ENCODE measurements at regions not wholly inside any gene's neighbourhood (a gene's known extent, or its start where the extent isn't known, plus 50 kb on each side); places are given as distances from the start of the nearest gene placed in this dataset.
"Not testable (repeated sequence)": the region's sequence is repeated elsewhere in the genome, so short reads cannot be mapped to it uniquely, and the experiment has no call there.

DNA sequence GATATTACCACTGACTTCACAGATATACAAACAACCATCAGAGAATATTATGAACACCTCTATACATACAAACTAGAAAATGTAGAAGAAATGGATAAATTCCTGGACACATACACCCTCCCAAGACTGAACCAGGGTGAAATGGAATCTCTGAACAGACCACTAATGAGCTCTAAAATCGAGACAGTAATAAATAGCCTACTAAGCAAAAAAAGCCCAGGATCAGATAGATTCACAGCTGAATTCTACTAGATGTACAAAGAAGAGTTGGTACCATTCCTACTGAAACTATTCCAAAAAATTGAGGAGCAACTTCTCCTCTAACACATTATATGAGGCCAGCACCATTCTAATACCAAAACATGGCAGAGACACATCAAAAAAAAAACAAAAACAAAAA lies 837.7 kb downstream of the FSCB start:
- no TSS peak for BruUV-seq (replicated peaks)

DNA sequence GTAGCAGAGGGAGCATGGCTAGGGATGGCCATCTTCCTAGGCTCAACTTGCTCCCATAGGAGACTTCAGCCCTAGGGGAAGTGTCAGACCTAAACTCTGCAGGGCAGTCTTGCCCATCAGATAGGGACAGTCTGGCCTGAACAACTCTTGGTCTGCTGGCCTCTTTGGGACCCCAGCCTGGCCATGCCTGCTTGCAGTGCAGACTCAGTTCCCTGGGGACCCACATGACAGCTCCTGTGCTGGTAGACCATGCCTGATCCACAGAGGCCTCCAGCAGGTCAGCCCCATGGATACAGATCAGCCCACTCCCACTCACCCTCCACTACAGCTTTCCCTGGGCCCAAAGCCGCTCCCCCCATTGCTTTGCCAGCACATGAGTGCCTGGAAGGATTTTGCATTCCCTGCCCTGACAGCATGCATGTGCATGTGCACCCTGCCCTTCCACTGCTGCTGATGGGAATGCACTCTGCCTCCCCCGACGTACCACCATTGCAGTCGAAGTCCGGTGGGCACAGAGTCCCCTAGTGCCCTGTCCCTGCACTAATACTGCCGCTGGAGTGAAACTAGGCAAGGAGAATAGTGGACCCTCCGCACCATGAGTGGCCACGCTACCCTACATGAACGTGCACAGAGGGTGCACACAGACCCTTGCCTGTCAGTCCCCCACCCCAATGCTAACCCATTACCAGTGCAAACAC lies 841.4 kb downstream of the FSCB start:
- Histone ChIP-seq H3K4me1 (ENCODE audit: control insufficient read depth, insufficient read depth, low read length) (no peaks in the 10 kb centered on the region), H3K36me3 (ENCODE audit: control insufficient read depth, insufficient read depth, low read length) (no peaks in the 10 kb centered on the region), H3K27me3 (ENCODE audit: control insufficient read depth, insufficient read depth, low read length) (no peaks in the 10 kb centered on the region), H3K4me3 (ENCODE audit: low read depth in 2 of 2, low read length in 2 of 2) (no peak overlapping the region), H3K27ac (ENCODE audit: low read length) (no peak overlapping the region), H3K9me3 (ENCODE audit: control insufficient read depth, insufficient read depth, low read depth, low read length) (no peaks in the 10 kb centered on the region)
- POLR2A ChIA-PET: no interaction called here
- no TSS peak for BruUV-seq (replicated peaks)
- ATAC-seq: no peak
- no peak for DNase-seq (ENCODE audit: low read depth, low spot score)
- in situ Hi-C loops (cut with HindIII; ENCODE audit: low pct_unique_long_range_greater_than_20kb, low sequenced_read_pairs) (no loop called here), intact Hi-C loops (cut with micrococcal nuclease; ENCODE audit: unreplicated experiment) (no loop called here)
- CTCF ChIA-PET: no interaction called here
- TF ChIP-seq, protein P1, sequence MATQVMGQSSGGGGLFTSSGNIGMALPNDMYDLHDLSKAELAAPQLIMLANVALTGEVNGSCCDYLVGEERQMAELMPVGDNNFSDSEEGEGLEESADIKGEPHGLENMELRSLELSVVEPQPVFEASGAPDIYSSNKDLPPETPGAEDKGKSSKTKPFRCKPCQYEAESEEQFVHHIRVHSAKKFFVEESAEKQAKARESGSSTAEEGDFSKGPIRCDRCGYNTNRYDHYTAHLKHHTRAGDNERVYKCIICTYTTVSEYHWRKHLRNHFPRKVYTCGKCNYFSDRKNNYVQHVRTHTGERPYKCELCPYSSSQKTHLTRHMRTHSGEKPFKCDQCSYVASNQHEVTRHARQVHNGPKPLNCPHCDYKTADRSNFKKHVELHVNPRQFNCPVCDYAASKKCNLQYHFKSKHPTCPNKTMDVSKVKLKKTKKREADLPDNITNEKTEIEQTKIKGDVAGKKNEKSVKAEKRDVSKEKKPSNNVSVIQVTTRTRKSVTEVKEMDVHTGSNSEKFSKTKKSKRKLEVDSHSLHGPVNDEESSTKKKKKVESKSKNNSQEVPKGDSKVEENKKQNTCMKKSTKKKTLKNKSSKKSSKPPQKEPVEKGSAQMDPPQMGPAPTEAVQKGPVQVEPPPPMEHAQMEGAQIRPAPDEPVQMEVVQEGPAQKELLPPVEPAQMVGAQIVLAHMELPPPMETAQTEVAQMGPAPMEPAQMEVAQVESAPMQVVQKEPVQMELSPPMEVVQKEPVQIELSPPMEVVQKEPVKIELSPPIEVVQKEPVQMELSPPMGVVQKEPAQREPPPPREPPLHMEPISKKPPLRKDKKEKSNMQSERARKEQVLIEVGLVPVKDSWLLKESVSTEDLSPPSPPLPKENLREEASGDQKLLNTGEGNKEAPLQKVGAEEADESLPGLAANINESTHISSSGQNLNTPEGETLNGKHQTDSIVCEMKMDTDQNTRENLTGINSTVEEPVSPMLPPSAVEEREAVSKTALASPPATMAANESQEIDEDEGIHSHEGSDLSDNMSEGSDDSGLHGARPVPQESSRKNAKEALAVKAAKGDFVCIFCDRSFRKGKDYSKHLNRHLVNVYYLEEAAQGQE (IDR thresholded peaks at IDR 0.05; ENCODE audit: insufficient read depth in 1 of 2, low read depth in 2 of 2, low read length in 1 of 2): no peak
- no peak for TF ChIP-seq POLR2AphosphoS5 (IDR thresholded peaks at IDR 0.05; ENCODE audit: low read depth, low read length)
- TF ChIP-seq, protein P2, sequence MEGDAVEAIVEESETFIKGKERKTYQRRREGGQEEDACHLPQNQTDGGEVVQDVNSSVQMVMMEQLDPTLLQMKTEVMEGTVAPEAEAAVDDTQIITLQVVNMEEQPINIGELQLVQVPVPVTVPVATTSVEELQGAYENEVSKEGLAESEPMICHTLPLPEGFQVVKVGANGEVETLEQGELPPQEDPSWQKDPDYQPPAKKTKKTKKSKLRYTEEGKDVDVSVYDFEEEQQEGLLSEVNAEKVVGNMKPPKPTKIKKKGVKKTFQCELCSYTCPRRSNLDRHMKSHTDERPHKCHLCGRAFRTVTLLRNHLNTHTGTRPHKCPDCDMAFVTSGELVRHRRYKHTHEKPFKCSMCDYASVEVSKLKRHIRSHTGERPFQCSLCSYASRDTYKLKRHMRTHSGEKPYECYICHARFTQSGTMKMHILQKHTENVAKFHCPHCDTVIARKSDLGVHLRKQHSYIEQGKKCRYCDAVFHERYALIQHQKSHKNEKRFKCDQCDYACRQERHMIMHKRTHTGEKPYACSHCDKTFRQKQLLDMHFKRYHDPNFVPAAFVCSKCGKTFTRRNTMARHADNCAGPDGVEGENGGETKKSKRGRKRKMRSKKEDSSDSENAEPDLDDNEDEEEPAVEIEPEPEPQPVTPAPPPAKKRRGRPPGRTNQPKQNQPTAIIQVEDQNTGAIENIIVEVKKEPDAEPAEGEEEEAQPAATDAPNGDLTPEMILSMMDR (IDR thresholded peaks at IDR 0.05): no peak

More for the DNA sequence above, 837.7 kb downstream of the FSCB start:
- Histone ChIP-seq H3K27ac (ENCODE audit: low read length) (no peak overlapping the region), H3K9me3 (ENCODE audit: control insufficient read depth, insufficient read depth, low read depth, low read length) (no peaks in the 10 kb centered on the region), H3K4me3 (ENCODE audit: low read depth in 2 of 2, low read length in 2 of 2) (no peak overlapping the region), H3K36me3 (ENCODE audit: control insufficient read depth, insufficient read depth, low read length) (no peaks in the 10 kb centered on the region), H3K4me1 (ENCODE audit: control insufficient read depth, insufficient read depth, low read length) (no peaks in the 10 kb centered on the region), H3K27me3 (ENCODE audit: control insufficient read depth, insufficient read depth, low read length) (no peaks in the 10 kb centered on the region)
- TF ChIP-seq TCF7L2 (IDR thresholded peaks at IDR 0.05; ENCODE audit: low read depth, low read length): no peak
- TF ChIP-seq, protein P1 (IDR thresholded peaks at IDR 0.05; ENCODE audit: insufficient read depth in 1 of 2, low read depth in 2 of 2, low read length in 1 of 2): no peak
- no peak for TF ChIP-seq SIN3A (IDR thresholded peaks at IDR 0.05; ENCODE audit: borderline replicate concordance, insufficient read depth, low read depth, low read length)
- no peak for TF ChIP-seq POLR2AphosphoS5 (IDR thresholded peaks at IDR 0.05; ENCODE audit: low read depth, low read length)
- TF ChIP-seq, protein P2 (IDR thresholded peaks at IDR 0.05): no peak
- no peak for ATAC-seq
- ChIA-PET POLR2A (no interaction called here), CTCF (no interaction called here)
- DNase-seq (ENCODE audit: low read depth, low spot score): no peak
- in situ Hi-C loops (cut with HindIII; ENCODE audit: low pct_unique_long_range_greater_than_20kb, low sequenced_read_pairs): no loop called here
- intact Hi-C loops (cut with micrococcal nuclease; ENCODE audit: unreplicated experiment): no loop called here

DNA sequence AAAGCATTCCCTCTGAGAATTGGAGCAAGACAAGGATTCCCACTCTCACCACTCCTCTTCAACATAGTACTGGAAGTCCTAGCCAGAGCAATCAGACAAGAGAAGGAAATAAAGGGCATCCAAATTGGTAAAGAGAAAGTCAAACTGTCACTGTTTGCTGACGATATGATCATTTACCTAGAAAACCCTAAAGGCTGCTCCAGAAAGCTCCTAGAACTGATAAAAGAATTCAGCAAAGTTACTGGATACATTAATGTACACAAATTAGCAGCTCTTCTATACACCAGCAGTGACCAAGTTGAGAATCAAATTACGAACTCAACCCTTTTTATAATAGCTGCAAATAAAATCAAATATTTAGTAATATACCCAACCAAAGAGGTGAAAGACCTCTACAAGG lies 851.9 kb downstream of the FSCB start:
- ATAC-seq; POLR2A ChIA-PET; H3K27me3 ChIP-seq (ENCODE audit: control insufficient read depth, insufficient read depth, low read length); H3K4me3 ChIP-seq (ENCODE audit: low read depth in 2 of 2, low read length in 2 of 2); H3K36me3 ChIP-seq (ENCODE audit: control insufficient read depth, insufficient read depth, low read length); CTCF ChIA-PET; in situ Hi-C loops (cut with HindIII; ENCODE audit: low pct_unique_long_range_greater_than_20kb, low sequenced_read_pairs); BruUV-seq (replicated peaks); H3K27ac ChIP-seq (ENCODE audit: low read length); H3K9me3 ChIP-seq (ENCODE audit: control insufficient read depth, insufficient read depth, low read depth, low read length); H3K4me1 ChIP-seq (ENCODE audit: control insufficient read depth, insufficient read depth, low read length); intact Hi-C loops (cut with micrococcal nuclease; ENCODE audit: unreplicated experiment); DNase-seq (ENCODE audit: low read depth, low spot score): not testable (repeated sequence)

All from Panc1 (cell line).